Natural killer cell (primary cell): ENCODE measurements at regions not wholly inside any gene's neighbourhood (a gene's known extent, or its start where the extent isn't known, plus 50 kb on each side); places are given as distances from the start of the nearest gene placed in this dataset.

Experiments used
- ATAC-seq, 3 donors: fragments of 150-1000 bp in 2 of 3; fragments of 200-7000 bp in 1 of 3; cut with Tn5 transposase; 1 replicate in 1 of 3; 2 replicates in 2 of 3; pipeline ENCODE4 v1.10.0; 2021; ENCODE audit warnings: mild to moderate bottlenecking in 2 of 3, moderate library complexity in 2 of 3
- DNase-seq, 2 donors: peaks; one replicate each; pipeline versions ENCODE4 v3.0.0 to v3.0.0-alpha.2; 2013 to 2021; ENCODE audit warnings: mixed read lengths in 1 of 2
- H3K27ac ChIP-seq: one replicate; pipeline ENCODE4 v1.5.1; 2013; ENCODE audit warnings: mild to moderate bottlenecking, low read length
- H3K27me3 ChIP-seq: one replicate; pipeline ENCODE4 v1.6.1; 2013; ENCODE audit warnings: low read length; ENCODE audit not compliant: control insufficient read depth, insufficient read depth
- H3K36me3 ChIP-seq: one replicate; pipeline ENCODE4 v1.6.1; 2013; ENCODE audit warnings: low read length; ENCODE audit not compliant: control insufficient read depth, insufficient read depth
- H3K4me1 ChIP-seq: one replicate; pipeline ENCODE4 v1.6.1; 2013; ENCODE audit warnings: low read length; ENCODE audit not compliant: control insufficient read depth, insufficient read depth
- H3K4me3 ChIP-seq: one replicate; pipeline ENCODE4 v1.5.1; 2013; ENCODE audit warnings: low read length
- H3K9me3 ChIP-seq: one replicate; pipeline ENCODE4 v1.6.1; 2013; ENCODE audit warnings: low read length; ENCODE audit not compliant: control insufficient read depth, insufficient read depth
- H3K27ac Mint-ChIP-seq, 2 donors: one replicate each; pipeline ENCODE4 v1.8.0; 2022; ENCODE audit warnings: mild to moderate bottlenecking in 2 of 2, mixed read lengths in 2 of 2, moderate library complexity in 1 of 2
- H3K27me3 Mint-ChIP-seq, 2 donors: one replicate each; pipeline ENCODE4 v1.8.0; 2022; ENCODE audit warnings: low read depth in 2 of 2, mixed read lengths in 2 of 2
- H3K36me3 Mint-ChIP-seq: one replicate; pipeline ENCODE4 v1.8.0; 2022; ENCODE audit warnings: mixed read lengths
- H3K4me1 Mint-ChIP-seq, 2 donors: one replicate each; pipeline ENCODE4 v1.8.0; 2022; ENCODE audit warnings: mixed read lengths in 2 of 2
- H3K4me3 Mint-ChIP-seq: one replicate; pipeline ENCODE4 v1.8.0; 2022; ENCODE audit warnings: mild to moderate bottlenecking, moderate library complexity, mixed read lengths
- H3K9me3 Mint-ChIP-seq, 2 donors: one replicate each; pipeline ENCODE4 v1.8.0; 2022; ENCODE audit warnings: mixed read lengths in 2 of 2
- WGBS: methylation state at CpG from one replicate; pipeline ENCODE4 v1.1.7; 2013; ENCODE audit warnings: missing lambda C conversion rate; ENCODE audit not compliant: insufficient coverage; 5-methylcytosine and 5-hydroxymethylcytosine counted together
- intact Hi-C: fragments of 100-400 bp; cut with micrococcal nuclease; formaldehyde crosslinking; loops from one replicate; pipeline ENCODE4 v1.14.2; 2022
- TF ChIP-seq, protein P1 (sequence below): fragments of 200-600 bp; IDR thresholded peaks from one replicate; pipeline ENCODE4 v1.8.0; 2022; ENCODE audit warnings: antibody characterized with exemption

DNA sequence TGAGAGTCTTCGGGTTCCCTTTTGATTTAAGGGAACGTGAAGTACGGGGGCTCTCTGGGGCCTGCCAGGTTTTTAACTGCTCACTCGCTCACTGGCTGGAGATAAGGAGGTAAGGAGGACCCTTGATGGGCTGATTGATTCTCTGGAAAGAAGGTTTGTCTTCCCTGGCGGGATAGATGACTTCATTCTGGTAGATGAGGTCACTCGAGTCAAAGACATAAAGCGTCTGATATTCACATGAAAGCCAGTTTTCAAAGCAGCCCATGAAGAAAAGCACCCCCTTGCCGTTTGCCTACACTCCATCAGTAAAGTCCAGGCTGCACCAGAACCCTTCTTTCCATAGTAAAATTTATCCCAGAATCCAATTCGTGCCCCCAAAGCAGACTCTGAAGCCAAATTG lies 233.7 kb upstream of the IRX5 start:
- H3K4me3 ChIP-seq: no peak overlapping the region
- Mint-ChIP-seq H3K27ac (no peak overlapping the region), H3K36me3 (no peaks in the 10 kb centered on the region), H3K4me1 (no peaks in the 10 kb centered on the region), H3K27me3 (no peaks in the 10 kb centered on the region), H3K9me3 (no peaks in the 10 kb centered on the region), H3K4me3 (no peak overlapping the region)
- H3K9me3 ChIP-seq: no peaks in the 10 kb centered on the region
- intact Hi-C loops: no loop called here
- WGBS: 70% methylated on average over 9 of the region's 9 CpGs
- no peak overlapping the region for H3K27ac ChIP-seq
- H3K36me3 ChIP-seq: no peaks in the 10 kb centered on the region
- no peaks in the 10 kb centered on the region for H3K27me3 ChIP-seq
- no peak for DNase-seq
- no peak for ATAC-seq
- no peaks in the 10 kb centered on the region for H3K4me1 ChIP-seq
- TF ChIP-seq, protein P1, sequence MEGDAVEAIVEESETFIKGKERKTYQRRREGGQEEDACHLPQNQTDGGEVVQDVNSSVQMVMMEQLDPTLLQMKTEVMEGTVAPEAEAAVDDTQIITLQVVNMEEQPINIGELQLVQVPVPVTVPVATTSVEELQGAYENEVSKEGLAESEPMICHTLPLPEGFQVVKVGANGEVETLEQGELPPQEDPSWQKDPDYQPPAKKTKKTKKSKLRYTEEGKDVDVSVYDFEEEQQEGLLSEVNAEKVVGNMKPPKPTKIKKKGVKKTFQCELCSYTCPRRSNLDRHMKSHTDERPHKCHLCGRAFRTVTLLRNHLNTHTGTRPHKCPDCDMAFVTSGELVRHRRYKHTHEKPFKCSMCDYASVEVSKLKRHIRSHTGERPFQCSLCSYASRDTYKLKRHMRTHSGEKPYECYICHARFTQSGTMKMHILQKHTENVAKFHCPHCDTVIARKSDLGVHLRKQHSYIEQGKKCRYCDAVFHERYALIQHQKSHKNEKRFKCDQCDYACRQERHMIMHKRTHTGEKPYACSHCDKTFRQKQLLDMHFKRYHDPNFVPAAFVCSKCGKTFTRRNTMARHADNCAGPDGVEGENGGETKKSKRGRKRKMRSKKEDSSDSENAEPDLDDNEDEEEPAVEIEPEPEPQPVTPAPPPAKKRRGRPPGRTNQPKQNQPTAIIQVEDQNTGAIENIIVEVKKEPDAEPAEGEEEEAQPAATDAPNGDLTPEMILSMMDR: no peak

DNA sequence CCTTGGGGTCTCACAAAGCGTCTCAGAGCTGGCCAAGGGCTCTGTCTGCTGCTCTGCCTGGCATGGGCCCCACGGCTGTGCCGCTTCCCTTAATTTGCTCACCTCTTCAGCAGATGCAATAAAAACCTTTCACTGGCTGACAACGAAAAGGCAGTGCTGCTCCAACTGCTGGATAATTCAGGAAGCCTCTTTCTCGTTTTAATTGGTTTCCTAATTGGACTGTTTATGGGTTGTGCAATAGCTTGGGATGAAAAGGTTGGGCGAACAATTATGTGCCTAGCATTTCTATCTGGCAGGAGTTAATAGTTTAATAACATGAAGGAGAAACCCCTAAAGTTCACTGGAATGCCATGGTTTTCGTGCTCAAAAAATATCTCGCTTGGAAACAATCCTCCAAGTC lies 234.1 kb upstream of the IRX5 start:
- no peaks in the 10 kb centered on the region for H3K9me3 ChIP-seq
- no peaks in the 10 kb centered on the region for H3K36me3 ChIP-seq
- Mint-ChIP-seq H3K36me3 (no peaks in the 10 kb centered on the region), H3K4me3 (no peak overlapping the region), H3K27me3 (no peaks in the 10 kb centered on the region), H3K27ac (no peak overlapping the region), H3K9me3 (no peaks in the 10 kb centered on the region), H3K4me1 (no peaks in the 10 kb centered on the region)
- TF ChIP-seq, protein P1: no peak
- H3K27ac ChIP-seq: no peak overlapping the region
- no peak for ATAC-seq
- 62% methylated on average over 8 of the region's 8 CpGs for WGBS
- no peaks in the 10 kb centered on the region for H3K27me3 ChIP-seq
- intact Hi-C loops: no loop called here
- H3K4me1 ChIP-seq: no peaks in the 10 kb centered on the region
- no peak overlapping the region for H3K4me3 ChIP-seq
- DNase-seq: no peak

DNA sequence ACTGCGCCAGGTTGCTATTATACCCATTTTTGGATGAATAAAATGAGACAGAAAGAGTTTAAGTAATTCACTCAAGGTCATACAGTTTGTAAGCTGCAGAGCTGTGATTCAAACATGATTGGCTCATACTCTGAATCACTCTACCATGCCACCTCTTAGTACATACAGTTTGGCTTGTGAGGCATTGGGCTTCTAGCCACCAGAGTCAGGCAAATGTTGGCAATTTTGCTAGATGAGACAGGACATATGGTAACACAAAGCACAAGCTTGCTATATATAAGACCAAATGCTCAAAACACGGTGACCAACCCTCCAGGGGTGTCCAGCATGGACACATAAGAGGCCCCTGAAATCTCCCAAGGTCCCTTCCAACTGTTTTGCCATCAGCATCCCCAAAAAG lies 236.0 kb upstream of the IRX5 start:
- no peak for DNase-seq
- no peaks in the 10 kb centered on the region for H3K4me1 ChIP-seq
- no peak overlapping the region for H3K27ac ChIP-seq
- H3K36me3 Mint-ChIP-seq: no peaks in the 10 kb centered on the region
- 84% methylated on average over 2 of the region's 2 CpGs for WGBS
- H3K4me1 Mint-ChIP-seq: no peaks in the 10 kb centered on the region
- intact Hi-C loops: no loop called here
- H3K9me3 ChIP-seq: no peaks in the 10 kb centered on the region
- H3K27me3 ChIP-seq: no peaks in the 10 kb centered on the region
- H3K36me3 ChIP-seq: no peaks in the 10 kb centered on the region
- no peak overlapping the region for H3K4me3 Mint-ChIP-seq
- TF ChIP-seq, protein P1: no peak
- H3K4me3 ChIP-seq: no peak overlapping the region
- no peak for ATAC-seq
- no peaks in the 10 kb centered on the region for H3K27me3 Mint-ChIP-seq
- H3K9me3 Mint-ChIP-seq: no peaks in the 10 kb centered on the region
- no peak overlapping the region for H3K27ac Mint-ChIP-seq

DNA sequence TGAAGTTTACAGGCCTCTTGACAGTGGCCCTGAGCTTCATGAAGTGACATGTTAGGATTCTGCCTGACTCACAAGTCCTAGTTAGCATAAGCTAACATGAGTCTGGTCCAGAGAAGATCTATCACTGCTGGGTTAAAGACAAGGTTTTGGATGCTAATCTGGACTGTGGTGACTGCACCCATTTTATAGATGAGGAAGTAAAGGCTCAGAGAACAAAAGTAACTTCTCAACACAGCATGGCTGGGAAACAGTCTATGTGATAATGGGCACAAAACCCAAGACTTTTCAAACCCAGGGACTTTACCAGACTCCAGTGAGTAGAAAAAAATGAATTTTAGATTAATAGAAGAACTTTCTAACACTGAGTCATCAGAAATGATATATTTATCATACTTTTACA lies 236.8 kb upstream of the IRX5 start:
- ATAC-seq: no peak

More for the DNA sequence above, 236.8 kb upstream of the IRX5 start:
- no peak overlapping the region for H3K4me3 Mint-ChIP-seq
- no peaks in the 10 kb centered on the region for H3K9me3 ChIP-seq
- no peak for DNase-seq
- H3K27ac Mint-ChIP-seq: no peak overlapping the region
- intact Hi-C loops: no loop called here
- no peaks in the 10 kb centered on the region for H3K4me1 Mint-ChIP-seq
- H3K27me3 ChIP-seq: no peaks in the 10 kb centered on the region
- H3K36me3 ChIP-seq: no peaks in the 10 kb centered on the region
- no peak overlapping the region for H3K27ac ChIP-seq
- no peaks in the 10 kb centered on the region for H3K36me3 Mint-ChIP-seq
- no peak overlapping the region for H3K4me3 ChIP-seq
- TF ChIP-seq, protein P1: no peak
- no peaks in the 10 kb centered on the region for H3K27me3 Mint-ChIP-seq
- H3K9me3 Mint-ChIP-seq: no peaks in the 10 kb centered on the region
- H3K4me1 ChIP-seq: no peaks in the 10 kb centered on the region
